Body of pancreas (tissue), 4 donors: ENCODE measurements at regions not wholly inside any gene's neighbourhood (a gene's known extent, or its start where the extent isn't known, plus 50 kb on each side); places are given as distances from the start of the nearest gene placed in this dataset.
A peak's percentile ranks its signal among the peaks of the same experiment; 100 is the strongest.
"Not testable (repeated sequence)": the region's sequence is repeated elsewhere in the genome, so short reads cannot be mapped to it uniquely, and the experiment has no call there.

Experiments used
- ATAC-seq: fragments of 150-250 bp; one replicate; pipeline ENCODE4 v1.9.1; 2016
- DNase-seq, 4 donors: peaks; one replicate each; pipeline ENCODE4 v3.0.0-alpha.2; 2019
- H3K27ac ChIP-seq, 4 donors: fragments of 200-600 bp; sonication (generic); 1 replicate in 3 of 4; 2 replicates in 1 of 4; pipeline versions ENCODE4 v1.5.1 to v1.6.1; 2016 to 2019; ENCODE audit warnings: mild to moderate bottlenecking in 1 of 4, mixed read lengths in 1 of 4, moderate library complexity in 1 of 4
- H3K27me3 ChIP-seq, 2 donors: fragments of 200-600 bp; sonication (generic); one replicate each; pipeline ENCODE4 v1.6.0; 2016; ENCODE audit warnings: mild to moderate bottlenecking in 1 of 2
- H3K36me3 ChIP-seq, 2 donors: fragments of 200-600 bp; sonication (generic); replicated peaks in 1 of 2; 2 replicates each; pipeline ENCODE4 v1.5.1; 2016; ENCODE audit warnings: low read depth in 2 of 2; ENCODE audit not compliant: insufficient read depth in 1 of 2
- H3K4me1 ChIP-seq: fragments of 200-600 bp; sonication (generic); one replicate; pipeline ENCODE4 v1.6.0; 2016
- H3K4me3 ChIP-seq, 2 donors: fragments of 200-600 bp; sonication (generic); 1 replicate in 1 of 2; 2 replicates in 1 of 2; pipeline ENCODE4 v1.5.1; 2016 to 2019
- H3K9me3 ChIP-seq, 3 donors: fragments of 200-600 bp; sonication (generic); 1 replicate in 2 of 3; 2 replicates in 1 of 3; pipeline ENCODE4 v1.5.1; 2016
- POLR2A ChIP-seq, 3 donors: fragments of 450-650 bp; IDR thresholded peaks; one replicate each; pipeline ENCODE4 v1.6.1; 2016; ENCODE audit warnings: antibody characterized with exemption in 3 of 3, mild to moderate bottlenecking in 2 of 3
- WGBS, 2 donors: methylation state at CpG; one replicate each; pipeline ENCODE4 v1.1.5; 2017; 5-methylcytosine and 5-hydroxymethylcytosine counted together
- intact Hi-C: fragments of 100-400 bp; cut with DNase I; formaldehyde crosslinking; loops from one replicate; pipeline ENCODE4 v1.15.1; 2023
- TF ChIP-seq, protein P1 (sequence below), 7 experiments: fragments of 450-650 bp in 4 of 7; fragments of 200-600 bp in 3 of 7; sonication (generic) in 3 of 7; IDR thresholded peaks; one replicate each; pipeline ENCODE4 v1.5.1; 2016 to 2019; ENCODE audit warnings: antibody characterized with exemption in 7 of 7

GRCh38 chr21:15638856-15639549 lies 90.8 kb upstream of the USP25 start:
- intact Hi-C loops: no loop called here
- H3K27me3 ChIP-seq: no peaks in the 10 kb centered on the region
- H3K4me3 ChIP-seq: no peak overlapping the region
- peak; percentile 100 for ATAC-seq
- peak; percentile 86 to 94 (median 92) for DNase-seq
- no peak for TF ChIP-seq POLR2A (IDR thresholded peaks at IDR 0.05)
- TF ChIP-seq, protein P1, sequence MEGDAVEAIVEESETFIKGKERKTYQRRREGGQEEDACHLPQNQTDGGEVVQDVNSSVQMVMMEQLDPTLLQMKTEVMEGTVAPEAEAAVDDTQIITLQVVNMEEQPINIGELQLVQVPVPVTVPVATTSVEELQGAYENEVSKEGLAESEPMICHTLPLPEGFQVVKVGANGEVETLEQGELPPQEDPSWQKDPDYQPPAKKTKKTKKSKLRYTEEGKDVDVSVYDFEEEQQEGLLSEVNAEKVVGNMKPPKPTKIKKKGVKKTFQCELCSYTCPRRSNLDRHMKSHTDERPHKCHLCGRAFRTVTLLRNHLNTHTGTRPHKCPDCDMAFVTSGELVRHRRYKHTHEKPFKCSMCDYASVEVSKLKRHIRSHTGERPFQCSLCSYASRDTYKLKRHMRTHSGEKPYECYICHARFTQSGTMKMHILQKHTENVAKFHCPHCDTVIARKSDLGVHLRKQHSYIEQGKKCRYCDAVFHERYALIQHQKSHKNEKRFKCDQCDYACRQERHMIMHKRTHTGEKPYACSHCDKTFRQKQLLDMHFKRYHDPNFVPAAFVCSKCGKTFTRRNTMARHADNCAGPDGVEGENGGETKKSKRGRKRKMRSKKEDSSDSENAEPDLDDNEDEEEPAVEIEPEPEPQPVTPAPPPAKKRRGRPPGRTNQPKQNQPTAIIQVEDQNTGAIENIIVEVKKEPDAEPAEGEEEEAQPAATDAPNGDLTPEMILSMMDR (IDR thresholded peaks at IDR 0.05): peak in 1 of 7 experiments; percentile 10
- no peaks in the 10 kb centered on the region for H3K9me3 ChIP-seq
- 41 to 63% methylated on average over 8 of the region's 8 CpGs for WGBS, 2 donors
- H3K27ac ChIP-seq: peak overlapping the region in 3 of 4 donors; percentile 35 to 44 (median 36)
- H3K36me3 ChIP-seq: no peaks in the 10 kb centered on the region
- peaks cover 14% of the 10 kb centered on the region for H3K4me1 ChIP-seq

- DNase-seq, H3K4me3 ChIP-seq, H3K36me3 ChIP-seq, ATAC-seq, H3K9me3 ChIP-seq, H3K27me3 ChIP-seq, intact Hi-C loops: not testable (repeated sequence)
- Histone ChIP-seq H3K4me1 (peaks cover 14% of the 10 kb centered on the region), H3K27ac (peak overlapping the region in 2 of 4 donors; percentile 35 to 36)
- 76 to 84% methylated on average over 3 of the region's 3 CpGs for WGBS, 2 donors
Observed at GRCh38 chr21:15640113-15640512, 89.7 kb upstream of the USP25 start.

DNA sequence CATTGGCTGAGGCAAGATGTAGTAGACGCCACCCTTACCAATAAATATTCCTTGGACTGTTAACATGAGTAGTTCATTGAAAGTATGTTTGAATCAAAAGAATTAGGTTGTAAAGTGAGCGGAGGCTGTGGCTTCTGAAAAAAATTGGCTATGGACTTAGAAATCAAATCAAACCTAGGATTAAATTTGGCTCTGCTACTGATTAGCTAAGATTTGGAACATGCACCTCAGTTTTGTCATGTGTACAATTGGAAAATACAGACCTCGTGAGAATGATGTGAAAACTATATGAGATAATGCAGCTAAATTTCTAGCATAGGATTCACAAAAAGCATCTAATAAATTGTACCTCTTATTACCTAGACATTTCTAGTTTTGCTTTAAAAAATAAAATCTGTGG lies 85.3 kb upstream of the USP25 start:
- Histone ChIP-seq H3K4me1 (peaks cover 5% of the 10 kb centered on the region), H3K36me3 (no peaks in the 10 kb centered on the region), H3K27me3 (no peaks in the 10 kb centered on the region), H3K4me3 (no peak overlapping the region), H3K9me3 (no peaks in the 10 kb centered on the region), H3K27ac (no peak overlapping the region)
- intact Hi-C loops: no loop called here
- ATAC-seq (no peak), DNase-seq (no peak)
- WGBS, 2 donors: 57 to 64% methylated on average over 3 of the region's 3 CpGs
- TF ChIP-seq, protein P1 (IDR thresholded peaks at IDR 0.05): no peak
- no peak for TF ChIP-seq POLR2A (IDR thresholded peaks at IDR 0.05)

DNA sequence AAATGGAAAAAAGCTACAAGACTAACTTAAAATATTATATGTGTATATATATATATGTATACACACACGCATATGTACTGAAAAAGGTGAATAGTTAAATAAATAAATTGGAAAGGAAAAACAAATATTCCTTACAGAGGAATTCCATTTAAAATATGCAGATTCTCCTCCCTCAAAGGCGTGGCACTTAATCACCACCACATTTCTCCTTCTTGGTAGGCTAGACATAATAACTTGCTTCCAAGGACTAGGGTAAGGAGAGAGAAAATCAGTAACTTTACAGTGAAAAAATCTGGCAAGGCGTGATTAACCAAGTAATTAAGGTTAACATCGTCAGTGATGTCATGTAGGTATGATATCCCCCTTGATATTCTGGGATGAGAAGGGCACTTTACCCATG lies 84.0 kb upstream of the USP25 start:
- no peak overlapping the region for H3K4me3 ChIP-seq
- no peaks in the 10 kb centered on the region for H3K9me3 ChIP-seq
- no peaks in the 10 kb centered on the region for H3K36me3 ChIP-seq
- 88% methylated on average over 4 of the region's 4 CpGs for WGBS, 2 donors
- H3K27me3 ChIP-seq: no peaks in the 10 kb centered on the region
- DNase-seq (no peak), ATAC-seq (no peak)
- no peaks in the 10 kb centered on the region for H3K4me1 ChIP-seq
- intact Hi-C loops: no loop called here
- TF ChIP-seq POLR2A (IDR thresholded peaks at IDR 0.05): no peak
- TF ChIP-seq, protein P1 (IDR thresholded peaks at IDR 0.05): no peak
- no peak overlapping the region for H3K27ac ChIP-seq

- WGBS, 2 donors: 89 to 91% methylated on average over 3 of the region's 3 CpGs
- H3K4me3 ChIP-seq: no peak overlapping the region
- no peak for ATAC-seq
- no peaks in the 10 kb centered on the region for H3K36me3 ChIP-seq
- H3K27ac ChIP-seq: no peak overlapping the region
- no peak for DNase-seq
- no peaks in the 10 kb centered on the region for H3K27me3 ChIP-seq
- H3K9me3 ChIP-seq: no peaks in the 10 kb centered on the region
- peaks cover 4% of the 10 kb centered on the region for H3K4me1 ChIP-seq
- intact Hi-C loops: no loop called here
- TF ChIP-seq, protein P1 (IDR thresholded peaks at IDR 0.05): no peak
- TF ChIP-seq POLR2A (IDR thresholded peaks at IDR 0.05): no peak
Observed at GRCh38 chr21:15650735-15651134, 79.0 kb upstream of the USP25 start.
